Activated T-helper 1 cell treated with anti-CD3 and anti-CD28 coated beads, Interleukin-12 subunit alpha, Interleukin-12 subunit beta, Interleukin-2, Interleukin-4 antibody, amounts not matched to agents 30 ng/mL and 10 ng/mL and 1 ng/mL, durations not matched to agents 14 hours and 24 hours and 36 hours (primary cell): ENCODE measurements at regions not wholly inside any gene's neighbourhood (a gene's known extent, or its start where the extent isn't known, plus 50 kb on each side); places are given as distances from the start of the nearest gene placed in this dataset.

Source experiments
- DNase-seq: peaks from one replicate; pipeline ENCODE4 v3.0.0; 2021; ENCODE audit warnings: low spot score
- H3K27ac Mint-ChIP-seq: one replicate; pipeline ENCODE4 v1.8.0; 2021; ENCODE audit warnings: mild to moderate bottlenecking, mixed read lengths
- H3K27me3 Mint-ChIP-seq: one replicate; pipeline ENCODE4 v1.8.0; 2022; ENCODE audit warnings: mild to moderate bottlenecking, moderate library complexity, mixed read lengths; ENCODE audit not compliant: insufficient read depth
- H3K36me3 Mint-ChIP-seq: one replicate; pipeline ENCODE4 v1.8.0; 2021; ENCODE audit warnings: low read depth, mixed read lengths
- H3K4me1 Mint-ChIP-seq: one replicate; pipeline ENCODE4 v1.8.0; 2021; ENCODE audit warnings: low read depth, mixed read lengths
- H3K4me3 Mint-ChIP-seq: one replicate; pipeline ENCODE4 v1.8.0; 2021; ENCODE audit warnings: mild to moderate bottlenecking, moderate library complexity, mixed read lengths
- H3K9me3 Mint-ChIP-seq: one replicate; pipeline ENCODE4 v1.8.0; 2021; ENCODE audit warnings: mixed read lengths
- intact Hi-C: fragments of 100-400 bp; cut with micrococcal nuclease; formaldehyde crosslinking; loops from one replicate; pipeline ENCODE4 v1.15.1; 2024

GRCh38 chr14:24688030-24688658, 54.2 kb upstream of the GZMB start:
- DNase-seq = no peak
- Mint-ChIP-seq H3K27me3 (peaks cover 2% of the 10 kb centered on the region), H3K4me1 (peaks cover 54% of the 10 kb centered on the region), H3K4me3 (no peak overlapping the region), H3K9me3 (no peaks in the 10 kb centered on the region), H3K27ac (no peak overlapping the region), H3K36me3 (peaks cover 1% of the 10 kb centered on the region)
- intact Hi-C loops = no loop called here
